ENCODE measurements at regions not wholly inside any gene's neighbourhood (a gene's known extent, or its start where the extent isn't known, plus 50 kb on each side); places are given as distances from the start of the nearest gene placed in this dataset.

DNA sequence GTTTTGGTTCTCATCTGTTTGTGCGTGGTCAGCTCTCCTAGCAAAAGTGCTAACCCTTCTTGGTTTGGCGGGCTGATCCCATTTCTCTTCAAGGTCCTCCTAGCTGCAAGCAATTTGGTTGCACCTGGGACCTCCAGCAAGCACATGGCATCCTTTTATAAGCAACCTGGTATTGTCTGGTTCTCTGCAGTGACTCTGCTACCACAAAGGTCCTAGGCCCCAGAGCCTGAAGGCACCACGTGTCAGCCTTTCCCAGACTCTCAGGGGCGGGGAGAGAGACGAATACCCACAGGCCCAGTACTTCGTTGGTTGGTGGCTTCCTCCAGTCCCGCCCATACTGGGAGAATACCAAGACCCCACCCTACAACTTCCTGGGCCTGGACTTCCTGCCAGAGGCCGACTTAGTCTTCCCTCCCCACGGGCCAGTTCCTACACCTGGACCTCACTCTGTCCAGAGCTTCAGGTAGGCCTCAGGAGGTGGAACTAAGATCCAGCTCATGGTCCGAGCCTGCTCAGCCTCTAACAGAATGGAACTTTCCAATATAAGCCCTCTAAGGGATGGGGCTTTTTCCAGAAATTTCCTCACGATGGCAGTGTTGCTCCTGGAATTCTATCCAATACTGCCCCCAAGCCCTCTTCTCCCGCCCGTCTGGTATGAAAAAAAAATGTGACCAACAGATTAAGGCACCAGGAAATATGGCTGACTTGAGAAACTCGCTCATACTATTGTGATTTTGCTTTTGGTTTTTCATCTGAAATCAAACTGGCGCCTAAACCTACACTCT is 192.5 kb upstream of the STK26 start:
- DNase-seq (ENCODE audit: extremely low spot score), result no peak
- 24% methylated on average over 15 of the region's 15 CpGs for WGBS
- H3K4me1 ChIP-seq, result peaks cover 0 to 10% (median 0%) of the 10 kb centered on the region in 4 donors
- peak overlapping the region in 2 of 4 donors; percentile 31 to 50 for H3K4me3 ChIP-seq
- TF ChIP-seq EP300 (IDR thresholded peaks at IDR 0.05) (no peak), POLR2A (IDR thresholded peaks at IDR 0.05; ENCODE audit: low read depth) (no peak), POLR2AphosphoS5 (IDR thresholded peaks at IDR 0.05) (peak in 1 of 2 donors; percentile 24)
- TF ChIP-seq, protein P1, sequence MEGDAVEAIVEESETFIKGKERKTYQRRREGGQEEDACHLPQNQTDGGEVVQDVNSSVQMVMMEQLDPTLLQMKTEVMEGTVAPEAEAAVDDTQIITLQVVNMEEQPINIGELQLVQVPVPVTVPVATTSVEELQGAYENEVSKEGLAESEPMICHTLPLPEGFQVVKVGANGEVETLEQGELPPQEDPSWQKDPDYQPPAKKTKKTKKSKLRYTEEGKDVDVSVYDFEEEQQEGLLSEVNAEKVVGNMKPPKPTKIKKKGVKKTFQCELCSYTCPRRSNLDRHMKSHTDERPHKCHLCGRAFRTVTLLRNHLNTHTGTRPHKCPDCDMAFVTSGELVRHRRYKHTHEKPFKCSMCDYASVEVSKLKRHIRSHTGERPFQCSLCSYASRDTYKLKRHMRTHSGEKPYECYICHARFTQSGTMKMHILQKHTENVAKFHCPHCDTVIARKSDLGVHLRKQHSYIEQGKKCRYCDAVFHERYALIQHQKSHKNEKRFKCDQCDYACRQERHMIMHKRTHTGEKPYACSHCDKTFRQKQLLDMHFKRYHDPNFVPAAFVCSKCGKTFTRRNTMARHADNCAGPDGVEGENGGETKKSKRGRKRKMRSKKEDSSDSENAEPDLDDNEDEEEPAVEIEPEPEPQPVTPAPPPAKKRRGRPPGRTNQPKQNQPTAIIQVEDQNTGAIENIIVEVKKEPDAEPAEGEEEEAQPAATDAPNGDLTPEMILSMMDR (IDR thresholded peaks at IDR 0.05), result peak; percentile 31 to 63 (median 61)
- H3K27me3 ChIP-seq, result peaks cover 0 to 4% (median 0%) of the 10 kb centered on the region in 4 donors
- no peaks in the 10 kb centered on the region for H3K36me3 ChIP-seq
- peak overlapping the region in 2 of 4 donors; percentile 22 to 52 for H3K27ac ChIP-seq (replicated peaks in 1 of 4)
- intact Hi-C loops (cut with DNase I), result no loop called here
- H3K9me3 ChIP-seq, result no peaks in the 10 kb centered on the region

DNA sequence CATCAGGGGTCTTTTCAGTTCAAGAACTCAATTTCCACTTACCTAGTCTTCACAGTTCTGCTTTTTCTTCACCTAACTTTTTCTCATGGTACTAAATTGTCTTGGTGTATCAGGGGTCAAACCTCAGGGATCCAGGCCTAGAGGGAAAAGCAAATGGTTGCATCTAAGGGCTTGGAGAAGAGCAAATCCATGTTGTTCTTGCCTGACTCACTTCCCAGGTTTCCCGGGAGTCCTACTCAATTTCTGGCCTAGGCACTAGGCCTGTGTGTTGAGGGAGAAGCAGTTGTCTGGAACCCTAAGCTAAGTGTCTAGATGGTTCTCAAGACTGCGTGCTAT is 191.9 kb upstream of the STK26 start:
- DNase-seq (ENCODE audit: extremely low spot score), result no peak
- 69% methylated on average over 2 of the region's 2 CpGs for WGBS
- TF ChIP-seq, protein P1 (IDR thresholded peaks at IDR 0.05), result no peak
- no peak for TF ChIP-seq POLR2A (IDR thresholded peaks at IDR 0.05; ENCODE audit: low read depth)
- TF ChIP-seq POLR2AphosphoS5 (IDR thresholded peaks at IDR 0.05), result no peak
- no peak for TF ChIP-seq EP300 (IDR thresholded peaks at IDR 0.05)

GRCh38 chrX:131836161-131836560 is 186.9 kb upstream of the STK26 start:
- TF ChIP-seq POLR2AphosphoS5 (IDR thresholded peaks at IDR 0.05) (no peak), EP300 (IDR thresholded peaks at IDR 0.05) (no peak), POLR2A (IDR thresholded peaks at IDR 0.05; ENCODE audit: low read depth) (no peak)
- TF ChIP-seq, protein P1 (IDR thresholded peaks at IDR 0.05), result no peak
- no peak overlapping the region for H3K27ac ChIP-seq (replicated peaks in 1 of 4)
- WGBS, result 58% methylated on average over 3 of the region's 3 CpGs
- DNase-seq (ENCODE audit: extremely low spot score), result no peak
- H3K9me3 ChIP-seq, result no peaks in the 10 kb centered on the region
- peaks cover 0 to 5% (median under 1%) of the 10 kb centered on the region in 4 donors for H3K4me1 ChIP-seq
- peaks cover 0 to 4% (median 0%) of the 10 kb centered on the region in 4 donors for H3K27me3 ChIP-seq
- no peaks in the 10 kb centered on the region for H3K36me3 ChIP-seq
- H3K4me3 ChIP-seq, result no peak overlapping the region
- intact Hi-C loops (cut with DNase I), result no loop called here

More for the DNA sequence above, 191.9 kb upstream of the STK26 start:
- no peaks in the 10 kb centered on the region for H3K9me3 ChIP-seq
- H3K36me3 ChIP-seq, result no peaks in the 10 kb centered on the region
- H3K4me3 ChIP-seq, result peak overlapping the region in 2 of 4 donors; percentile 31 to 50
- peaks cover 0 to 4% (median 0%) of the 10 kb centered on the region in 4 donors for H3K27me3 ChIP-seq
- peak overlapping the region in 2 of 4 donors; percentile 22 to 52 for H3K27ac ChIP-seq (replicated peaks in 1 of 4)
- H3K4me1 ChIP-seq, result peaks cover 0 to 10% (median 0%) of the 10 kb centered on the region in 4 donors
- intact Hi-C loops (cut with DNase I), result no loop called here

GRCh38 chrX:131837325-131837724 is 185.8 kb upstream of the STK26 start:
- Histone ChIP-seq H3K27ac (replicated peaks in 1 of 4) (no peak overlapping the region), H3K36me3 (no peaks in the 10 kb centered on the region), H3K4me3 (no peak overlapping the region), H3K4me1 (peaks cover 0 to 7% (median 2%) of the 10 kb centered on the region in 4 donors), H3K27me3 (peaks cover 0 to 4% (median 0%) of the 10 kb centered on the region in 4 donors), H3K9me3 (no peaks in the 10 kb centered on the region)
- DNase-seq (ENCODE audit: extremely low spot score), result no peak
- intact Hi-C loops (cut with DNase I), result no loop called here
- TF ChIP-seq POLR2AphosphoS5 (IDR thresholded peaks at IDR 0.05), result no peak
- TF ChIP-seq EP300 (IDR thresholded peaks at IDR 0.05), result no peak
- TF ChIP-seq POLR2A (IDR thresholded peaks at IDR 0.05; ENCODE audit: low read depth), result no peak
- TF ChIP-seq, protein P1 (IDR thresholded peaks at IDR 0.05), result no peak
